GM23338 (cell line): ENCODE measurements at regions not wholly inside any gene's neighbourhood (a gene's known extent, or its start where the extent isn't known, plus 50 kb on each side); places are given as distances from the start of the nearest gene placed in this dataset.

Experiments used
- ATAC-seq: fragments of 200-7000 bp; cut with Tn5 transposase; 3 replicates; pipeline ENCODE4 v1.9.1; 2020
- DNase-seq: peaks from one replicate; pipeline ENCODE4 v3.0.0-alpha.2; 2015; ENCODE audit warnings: low spot score
- H2AFZ ChIP-seq: fragments of 200-600 bp; sonication (generic); 2 replicates; pipeline ENCODE4 v1.8.0; 2016; ENCODE audit warnings: antibody characterized with exemption, mild to moderate bottlenecking, moderate library complexity
- H3F3A ChIP-seq: fragments of 200-600 bp; sonication (generic); replicated peaks from 2 replicates; pipeline ENCODE4 v1.8.0; 2017; ENCODE audit warnings: antibody characterized with exemption, mixed run types, low read depth
- H3K27ac ChIP-seq: fragments of 200-600 bp; sonication (generic); 2 replicates; pipeline ENCODE4 v1.6.1; 2016; ENCODE audit warnings: low read depth
- H3K27me3 ChIP-seq: fragments of 200-600 bp; sonication (generic); 2 replicates; pipeline ENCODE4 v1.8.0; 2016; ENCODE audit warnings: mild to moderate bottlenecking, mixed run types, moderate library complexity; ENCODE audit not compliant: insufficient read depth
- H3K36me3 ChIP-seq: fragments of 200-600 bp; sonication (generic); 2 replicates; pipeline ENCODE4 v1.8.0; 2016; ENCODE audit warnings: mild to moderate bottlenecking; ENCODE audit not compliant: insufficient read depth
- H3K4me1 ChIP-seq: fragments of 200-600 bp; sonication (generic); 2 replicates; pipeline ENCODE4 v1.8.0; 2016; ENCODE audit warnings: mild to moderate bottlenecking, moderate library complexity; ENCODE audit not compliant: insufficient read depth
- H3K4me2 ChIP-seq: fragments of 200-600 bp; sonication (generic); 2 replicates; pipeline ENCODE4 v1.7.1; 2017; ENCODE audit warnings: mixed run types
- H3K4me3 ChIP-seq: fragments of 200-600 bp; sonication (generic); 2 replicates; pipeline ENCODE4 v1.6.1; 2016; ENCODE audit warnings: mixed run types
- H3K79me2 ChIP-seq: fragments of 200-600 bp; sonication (generic); replicated peaks from 2 replicates; pipeline ENCODE4 v1.8.0; 2017; ENCODE audit warnings: mild to moderate bottlenecking; ENCODE audit not compliant: insufficient read depth
- H3K9me2 ChIP-seq: fragments of 200-600 bp; sonication (generic); 2 replicates; pipeline ENCODE4 v1.8.0; 2017; ENCODE audit not compliant: insufficient read depth
- H4K20me1 ChIP-seq: fragments of 200-600 bp; sonication (generic); replicated peaks from 2 replicates; pipeline ENCODE4 v1.8.0; 2017; ENCODE audit warnings: mild to moderate bottlenecking; ENCODE audit not compliant: insufficient read depth
- H3K27ac Mint-ChIP-seq: 2 replicates; pipeline ENCODE4 v1.8.0; 2020; ENCODE audit warnings: inconsistent platforms, mild to moderate bottlenecking, moderate library complexity, mixed read lengths
- H3K27me3 Mint-ChIP-seq: 3 replicates; pipeline ENCODE4 v1.8.0; 2022; ENCODE audit warnings: low read depth, mild to moderate bottlenecking, moderate library complexity, mixed read lengths, inconsistent platforms; ENCODE audit not compliant: insufficient read depth, poor library complexity
- H3K36me3 Mint-ChIP-seq: 3 replicates; pipeline ENCODE4 v1.8.0; 2021; ENCODE audit warnings: low read depth, mild to moderate bottlenecking, inconsistent platforms, moderate library complexity, mixed read lengths
- H3K4me1 Mint-ChIP-seq: 3 replicates; pipeline ENCODE4 v1.8.0; 2020; ENCODE audit warnings: mild to moderate bottlenecking, inconsistent platforms, mixed read lengths
- H3K4me3 Mint-ChIP-seq: 3 replicates; pipeline ENCODE4 v1.8.0; 2021; ENCODE audit warnings: moderate library complexity, mild to moderate bottlenecking, inconsistent platforms, mixed read lengths
- H3K9me3 Mint-ChIP-seq: 3 replicates; pipeline ENCODE4 v1.8.0; 2020; ENCODE audit warnings: moderate library complexity, mild to moderate bottlenecking, inconsistent platforms, mixed read lengths
- CREB1 ChIP-seq: fragments of 250-450 bp; sonication (Bioruptor Pico); IDR thresholded peaks from 2 replicates; pipeline ENCODE4 v1.5.0; 2020; ENCODE audit warnings: low read depth, mild to moderate bottlenecking, moderate library complexity
- EZH2 ChIP-seq: fragments of 200-600 bp; sonication (generic); IDR thresholded peaks from one replicate; pipeline ENCODE4 v1.8.0; 2017; ENCODE audit warnings: antibody characterized with exemption, mild to moderate bottlenecking, low read depth; ENCODE audit not compliant: unreplicated experiment
- EZH2phosphoT487 ChIP-seq: fragments of 200-600 bp; sonication (generic); IDR thresholded peaks from one replicate; pipeline ENCODE4 v1.8.1; 2018; ENCODE audit warnings: antibody characterized with exemption; ENCODE audit not compliant: unreplicated experiment
- JUNB ChIP-seq: IDR thresholded peaks from one replicate; pipeline ENCODE4 v1.6.1; 2016; ENCODE audit warnings: antibody characterized with exemption; ENCODE audit not compliant: unreplicated experiment
- NANOG ChIP-seq: IDR thresholded peaks from 2 replicates; pipeline ENCODE4 v1.6.1; 2016; ENCODE audit warnings: antibody characterized with exemption, borderline replicate concordance
- POLR2AphosphoS5 ChIP-seq: IDR thresholded peaks from 2 replicates; pipeline ENCODE4 v1.6.1; 2016; ENCODE audit warnings: antibody characterized with exemption, low read depth
- STAT1 ChIP-seq: IDR thresholded peaks from one replicate; pipeline ENCODE4 v1.6.1; 2016; ENCODE audit warnings: antibody characterized with exemption; ENCODE audit not compliant: unreplicated experiment
- ZNF114 ChIP-seq: fragments of 250-450 bp; sonication (Bioruptor Pico); IDR thresholded peaks from 2 replicates; pipeline ENCODE4 v1.5.0; 2020; ENCODE audit warnings: mild to moderate bottlenecking, moderate library complexity
- ZNF331 ChIP-seq: fragments of 250-450 bp; sonication (Bioruptor Pico); IDR thresholded peaks from 2 replicates; pipeline ENCODE4 v1.5.0; 2020; ENCODE audit warnings: low read depth, mild to moderate bottlenecking, moderate library complexity
- TF ChIP-seq, protein P1 (sequence below), 2 experiments: fragments of 200-600 bp in 1 of 2; sonication (generic) in 1 of 2; conservative IDR thresholded peaks; 2 replicates each; pipeline versions ENCODE4 v1.5.1 to v1.6.1; 2016 to 2017; ENCODE audit warnings: antibody characterized with exemption in 2 of 2, low read depth in 2 of 2, mild to moderate bottlenecking in 2 of 2, moderate library complexity in 1 of 2
- TF ChIP-seq, protein P2 (sequence below): IDR thresholded peaks from 2 replicates; pipeline ENCODE4 v1.6.1; 2016; ENCODE audit warnings: antibody characterized with exemption
- TF ChIP-seq, protein P3 (sequence below): IDR thresholded peaks from one replicate; pipeline ENCODE4 v1.6.1; 2018; ENCODE audit warnings: antibody characterized with exemption; ENCODE audit not compliant: unreplicated experiment

DNA sequence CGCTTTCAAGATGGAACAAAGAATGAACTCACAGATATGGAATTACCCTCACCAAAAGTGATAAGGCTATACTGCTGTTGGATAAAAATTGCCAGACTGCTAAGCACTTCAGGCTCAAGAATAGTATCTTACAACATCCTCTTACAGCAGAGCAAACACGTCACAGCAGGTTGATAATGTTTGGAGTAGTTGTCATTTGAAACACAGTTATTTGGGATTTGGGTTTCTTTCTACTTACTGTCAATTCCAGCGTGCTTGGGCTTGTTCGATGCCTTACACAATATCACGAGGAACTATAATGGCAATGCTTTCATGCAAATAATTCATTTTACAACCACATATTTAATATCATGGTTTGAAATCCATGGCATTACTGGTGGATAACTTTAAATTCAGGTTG, 1223.7 kb upstream of the AGA start (continued):
- TF ChIP-seq, protein P1, sequence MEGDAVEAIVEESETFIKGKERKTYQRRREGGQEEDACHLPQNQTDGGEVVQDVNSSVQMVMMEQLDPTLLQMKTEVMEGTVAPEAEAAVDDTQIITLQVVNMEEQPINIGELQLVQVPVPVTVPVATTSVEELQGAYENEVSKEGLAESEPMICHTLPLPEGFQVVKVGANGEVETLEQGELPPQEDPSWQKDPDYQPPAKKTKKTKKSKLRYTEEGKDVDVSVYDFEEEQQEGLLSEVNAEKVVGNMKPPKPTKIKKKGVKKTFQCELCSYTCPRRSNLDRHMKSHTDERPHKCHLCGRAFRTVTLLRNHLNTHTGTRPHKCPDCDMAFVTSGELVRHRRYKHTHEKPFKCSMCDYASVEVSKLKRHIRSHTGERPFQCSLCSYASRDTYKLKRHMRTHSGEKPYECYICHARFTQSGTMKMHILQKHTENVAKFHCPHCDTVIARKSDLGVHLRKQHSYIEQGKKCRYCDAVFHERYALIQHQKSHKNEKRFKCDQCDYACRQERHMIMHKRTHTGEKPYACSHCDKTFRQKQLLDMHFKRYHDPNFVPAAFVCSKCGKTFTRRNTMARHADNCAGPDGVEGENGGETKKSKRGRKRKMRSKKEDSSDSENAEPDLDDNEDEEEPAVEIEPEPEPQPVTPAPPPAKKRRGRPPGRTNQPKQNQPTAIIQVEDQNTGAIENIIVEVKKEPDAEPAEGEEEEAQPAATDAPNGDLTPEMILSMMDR (conservative IDR thresholded peaks at IDR 0.05; ENCODE audit: low read depth in 2 of 2) = no peak
- TF ChIP-seq STAT1 = no peak
- TF ChIP-seq CREB1 = no peak
- no peak for TF ChIP-seq JUNB
- no peak for TF ChIP-seq NANOG
- no peak for TF ChIP-seq POLR2AphosphoS5

DNA sequence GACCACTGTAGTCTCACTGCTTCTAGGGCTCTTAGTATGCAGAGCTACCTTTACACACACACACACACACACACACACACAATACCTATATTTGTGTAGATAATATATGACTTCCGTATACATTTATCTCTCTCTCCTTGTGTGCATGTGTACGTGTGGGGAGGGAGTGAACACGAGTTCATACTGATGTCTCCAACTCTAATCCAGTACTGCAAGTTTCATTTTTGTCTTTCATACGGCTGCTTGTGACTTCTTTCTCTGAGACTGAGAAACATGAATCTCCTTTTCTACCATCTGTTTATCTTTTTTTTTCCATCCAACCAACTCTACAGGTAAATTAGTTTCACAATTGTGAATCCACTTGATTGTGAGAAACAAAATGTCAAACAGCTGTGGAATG, 1229.5 kb upstream of the AGA start:
- Mint-ChIP-seq H3K27me3 (no peaks in the 10 kb centered on the region), H3K9me3 (0 out of 3 replicates have a peak, but pooled peaks cover 4% of the 10 kb centered on the region), H3K27ac (no peak overlapping the region), H3K4me3 (no peak overlapping the region), H3K4me1 (no peaks in the 10 kb centered on the region), H3K36me3 (no peaks in the 10 kb centered on the region; the same call in 2 of the 3 replicates)
- Histone ChIP-seq H3K4me3 (no peak overlapping the region), H3K4me1 (no peaks in the 10 kb centered on the region), H3F3A (no peaks in the 10 kb centered on the region), H3K4me2 (no peak overlapping the region), H2AFZ (no peak overlapping the region), H3K9me2 (no peaks in the 10 kb centered on the region), H3K79me2 (no peaks in the 10 kb centered on the region), H3K27me3 (no peaks in the 10 kb centered on the region), H3K36me3 (no peaks in the 10 kb centered on the region), H4K20me1 (no peaks in the 10 kb centered on the region), H3K27ac (no peak overlapping the region)
- no peak for ATAC-seq
- TF ChIP-seq STAT1 (no peak), EZH2 (no peak), ZNF114 (CRISPR knock-in tag) (no peak), CREB1 (no peak), EZH2phosphoT487 (no peak)
- TF ChIP-seq, protein P1 (conservative IDR thresholded peaks at IDR 0.05; ENCODE audit: low read depth in 2 of 2) = no peak
- TF ChIP-seq, protein P2, sequence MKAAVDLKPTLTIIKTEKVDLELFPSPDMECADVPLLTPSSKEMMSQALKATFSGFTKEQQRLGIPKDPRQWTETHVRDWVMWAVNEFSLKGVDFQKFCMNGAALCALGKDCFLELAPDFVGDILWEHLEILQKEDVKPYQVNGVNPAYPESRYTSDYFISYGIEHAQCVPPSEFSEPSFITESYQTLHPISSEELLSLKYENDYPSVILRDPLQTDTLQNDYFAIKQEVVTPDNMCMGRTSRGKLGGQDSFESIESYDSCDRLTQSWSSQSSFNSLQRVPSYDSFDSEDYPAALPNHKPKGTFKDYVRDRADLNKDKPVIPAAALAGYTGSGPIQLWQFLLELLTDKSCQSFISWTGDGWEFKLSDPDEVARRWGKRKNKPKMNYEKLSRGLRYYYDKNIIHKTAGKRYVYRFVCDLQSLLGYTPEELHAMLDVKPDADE = no peak
- DNase-seq = no peak

DNA sequence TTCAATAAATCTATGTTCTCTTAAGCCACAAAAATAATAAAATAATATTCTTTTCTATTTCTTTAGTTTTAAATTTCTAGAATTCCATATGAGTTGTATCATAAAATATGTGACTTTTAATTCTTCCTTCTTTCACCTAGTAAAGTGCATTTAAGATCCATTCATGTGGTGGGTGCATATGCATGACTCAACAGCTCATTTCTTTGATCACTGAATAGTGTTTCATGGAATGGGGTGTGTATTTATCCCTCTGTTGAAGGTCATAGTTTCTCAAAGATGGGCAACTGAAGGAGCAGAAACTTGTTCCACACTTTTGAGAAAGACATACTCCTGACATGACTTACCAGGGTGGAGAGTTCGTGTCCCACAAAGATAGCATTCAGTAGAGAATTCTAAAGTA, 1230.3 kb upstream of the AGA start:
- H3K79me2 ChIP-seq = no peaks in the 10 kb centered on the region
- no peak overlapping the region for H3K27ac Mint-ChIP-seq
- H3K9me3 Mint-ChIP-seq = 0 out of 3 replicates have a peak, but pooled peaks cover 4% of the 10 kb centered on the region
- H3F3A ChIP-seq = no peaks in the 10 kb centered on the region
- no peaks in the 10 kb centered on the region for H3K4me1 ChIP-seq
- H3K4me3 ChIP-seq = no peak overlapping the region
- H4K20me1 ChIP-seq = no peaks in the 10 kb centered on the region
- H3K9me2 ChIP-seq = no peaks in the 10 kb centered on the region
- no peak for DNase-seq
- H3K36me3 Mint-ChIP-seq = no peaks in the 10 kb centered on the region; the same call in 2 of the 3 replicates
- no peak overlapping the region for H3K4me3 Mint-ChIP-seq
- no peak overlapping the region for H3K4me2 ChIP-seq
- H3K27me3 Mint-ChIP-seq = no peaks in the 10 kb centered on the region
- no peaks in the 10 kb centered on the region for H3K27me3 ChIP-seq
- no peaks in the 10 kb centered on the region for H3K4me1 Mint-ChIP-seq
- no peak overlapping the region for H3K27ac ChIP-seq
- H3K36me3 ChIP-seq = no peaks in the 10 kb centered on the region
- no peak overlapping the region for H2AFZ ChIP-seq
- no peak for ATAC-seq
- TF ChIP-seq ZNF331 (CRISPR knock-in tag) (no peak), EZH2 (no peak), EZH2phosphoT487 (no peak), CREB1 (no peak)
- TF ChIP-seq, protein P2 = no peak
- TF ChIP-seq, protein P3, sequence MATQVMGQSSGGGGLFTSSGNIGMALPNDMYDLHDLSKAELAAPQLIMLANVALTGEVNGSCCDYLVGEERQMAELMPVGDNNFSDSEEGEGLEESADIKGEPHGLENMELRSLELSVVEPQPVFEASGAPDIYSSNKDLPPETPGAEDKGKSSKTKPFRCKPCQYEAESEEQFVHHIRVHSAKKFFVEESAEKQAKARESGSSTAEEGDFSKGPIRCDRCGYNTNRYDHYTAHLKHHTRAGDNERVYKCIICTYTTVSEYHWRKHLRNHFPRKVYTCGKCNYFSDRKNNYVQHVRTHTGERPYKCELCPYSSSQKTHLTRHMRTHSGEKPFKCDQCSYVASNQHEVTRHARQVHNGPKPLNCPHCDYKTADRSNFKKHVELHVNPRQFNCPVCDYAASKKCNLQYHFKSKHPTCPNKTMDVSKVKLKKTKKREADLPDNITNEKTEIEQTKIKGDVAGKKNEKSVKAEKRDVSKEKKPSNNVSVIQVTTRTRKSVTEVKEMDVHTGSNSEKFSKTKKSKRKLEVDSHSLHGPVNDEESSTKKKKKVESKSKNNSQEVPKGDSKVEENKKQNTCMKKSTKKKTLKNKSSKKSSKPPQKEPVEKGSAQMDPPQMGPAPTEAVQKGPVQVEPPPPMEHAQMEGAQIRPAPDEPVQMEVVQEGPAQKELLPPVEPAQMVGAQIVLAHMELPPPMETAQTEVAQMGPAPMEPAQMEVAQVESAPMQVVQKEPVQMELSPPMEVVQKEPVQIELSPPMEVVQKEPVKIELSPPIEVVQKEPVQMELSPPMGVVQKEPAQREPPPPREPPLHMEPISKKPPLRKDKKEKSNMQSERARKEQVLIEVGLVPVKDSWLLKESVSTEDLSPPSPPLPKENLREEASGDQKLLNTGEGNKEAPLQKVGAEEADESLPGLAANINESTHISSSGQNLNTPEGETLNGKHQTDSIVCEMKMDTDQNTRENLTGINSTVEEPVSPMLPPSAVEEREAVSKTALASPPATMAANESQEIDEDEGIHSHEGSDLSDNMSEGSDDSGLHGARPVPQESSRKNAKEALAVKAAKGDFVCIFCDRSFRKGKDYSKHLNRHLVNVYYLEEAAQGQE = no peak
